KMS-11 (cell line): ENCODE measurements at regions not wholly inside any gene's neighbourhood (a gene's known extent, or its start where the extent isn't known, plus 50 kb on each side); places are given as distances from the start of the nearest gene placed in this dataset.

ENCODE experiments used
- H2AFZ ChIP-seq: fragments of 200-600 bp; sonication (generic); 2 replicates; pipeline ENCODE4 v1.6.1; 2016; ENCODE audit warnings: antibody characterized with exemption, mixed run types, low read depth
- H3K27ac ChIP-seq: fragments of 200-600 bp; sonication (generic); 2 replicates; pipeline ENCODE4 v1.6.1; 2016; ENCODE audit warnings: mild to moderate bottlenecking, mixed run types
- H3K27me3 ChIP-seq: fragments of 200-600 bp; sonication (generic); 2 replicates; pipeline ENCODE4 v1.6.1; 2017; ENCODE audit warnings: mild to moderate bottlenecking, low read depth, mixed run types, moderate library complexity; ENCODE audit not compliant: insufficient read depth
- H3K36me3 ChIP-seq: fragments of 200-600 bp; sonication (generic); 2 replicates; pipeline ENCODE4 v1.6.1; 2017; ENCODE audit warnings: mild to moderate bottlenecking, mixed run types; ENCODE audit not compliant: insufficient read depth
- H3K4me1 ChIP-seq: fragments of 200-600 bp; sonication (generic); 2 replicates; pipeline ENCODE4 v1.6.1; 2016; ENCODE audit warnings: mild to moderate bottlenecking, low read depth, mixed run types; ENCODE audit not compliant: poor library complexity, severe bottlenecking
- H3K4me2 ChIP-seq: fragments of 200-600 bp; sonication (generic); 2 replicates; pipeline ENCODE4 v1.7.0; 2016; ENCODE audit warnings: mild to moderate bottlenecking, mixed run types
- H3K4me3 ChIP-seq: fragments of 200-600 bp; sonication (generic); IDR thresholded peaks from 2 replicates; pipeline ENCODE4 v1.6.1; 2017; ENCODE audit warnings: low read depth, low read length, mixed read lengths; ENCODE audit not compliant: insufficient read depth
- H3K79me2 ChIP-seq: fragments of 200-600 bp; sonication (generic); 2 replicates; pipeline ENCODE4 v1.6.1; 2016; ENCODE audit warnings: low read depth, mixed run types; ENCODE audit not compliant: insufficient read depth
- H3K9ac ChIP-seq: fragments of 200-600 bp; sonication (generic); 2 replicates; pipeline ENCODE4 v1.6.1; 2016; ENCODE audit warnings: mild to moderate bottlenecking, mixed run types
- H4K20me1 ChIP-seq: fragments of 200-600 bp; sonication (generic); 2 replicates; pipeline ENCODE4 v1.6.1; 2016; ENCODE audit warnings: mild to moderate bottlenecking, mixed run types; ENCODE audit not compliant: insufficient read depth
- CTCF ChIP-seq: fragments of 200-600 bp; sonication (generic); conservative IDR thresholded peaks from 2 replicates; pipeline ENCODE4 v1.6.1; 2017; ENCODE audit warnings: low read depth, mild to moderate bottlenecking, antibody characterized with exemption, low read length, moderate library complexity, mixed read lengths

GRCh38 chr22:27540656-27541396 lies 260.7 kb downstream of the MN1 start:
- Histone ChIP-seq H3K4me3 (no peak overlapping the region), H3K27me3 (peaks cover 23% of the 10 kb centered on the region), H4K20me1 (no peaks in the 10 kb centered on the region), H3K9ac (no peak overlapping the region), H3K36me3 (no peaks in the 10 kb centered on the region), H3K79me2 (no peaks in the 10 kb centered on the region), H3K4me1 (no peaks in the 10 kb centered on the region), H3K4me2 (no peak overlapping the region), H2AFZ (no peak overlapping the region), H3K27ac (no peak overlapping the region)
- TF ChIP-seq CTCF: no peak

GRCh38 chr22:27541836-27542235 lies 259.7 kb downstream of the MN1 start:
- no peak overlapping the region for H2AFZ ChIP-seq
- H3K27ac ChIP-seq: no peak overlapping the region
- H3K79me2 ChIP-seq: no peaks in the 10 kb centered on the region
- no peak overlapping the region for H3K9ac ChIP-seq
- H3K27me3 ChIP-seq: peaks cover 23% of the 10 kb centered on the region
- no peaks in the 10 kb centered on the region for H3K36me3 ChIP-seq
- no peak overlapping the region for H3K4me3 ChIP-seq
- H3K4me2 ChIP-seq: no peak overlapping the region
- H4K20me1 ChIP-seq: no peaks in the 10 kb centered on the region
- TF ChIP-seq CTCF: no peak
- H3K4me1 ChIP-seq: no peaks in the 10 kb centered on the region

GRCh38 chr22:27542602-27543001 lies 259.0 kb downstream of the MN1 start:
- H2AFZ ChIP-seq: no peak overlapping the region
- no peak for TF ChIP-seq CTCF
- no peaks in the 10 kb centered on the region for H3K36me3 ChIP-seq
- H3K79me2 ChIP-seq: no peaks in the 10 kb centered on the region
- H4K20me1 ChIP-seq: no peaks in the 10 kb centered on the region
- no peak overlapping the region for H3K4me3 ChIP-seq
- H3K4me1 ChIP-seq: no peaks in the 10 kb centered on the region
- no peak overlapping the region for H3K9ac ChIP-seq
- peaks cover 23% of the 10 kb centered on the region for H3K27me3 ChIP-seq
- H3K4me2 ChIP-seq: no peak overlapping the region
- no peak overlapping the region for H3K27ac ChIP-seq

GRCh38 chr22:27543460-27543859 lies 258.1 kb downstream of the MN1 start:
- no peaks in the 10 kb centered on the region for H3K36me3 ChIP-seq
- H2AFZ ChIP-seq: no peak overlapping the region
- H3K9ac ChIP-seq: no peak overlapping the region
- H4K20me1 ChIP-seq: no peaks in the 10 kb centered on the region
- no peaks in the 10 kb centered on the region for H3K4me1 ChIP-seq
- peaks cover 26% of the 10 kb centered on the region for H3K27me3 ChIP-seq
- TF ChIP-seq CTCF: no peak
- H3K4me2 ChIP-seq: no peak overlapping the region
- H3K4me3 ChIP-seq: no peak overlapping the region
- H3K79me2 ChIP-seq: no peaks in the 10 kb centered on the region
- no peak overlapping the region for H3K27ac ChIP-seq
